ENCODE measurements at regions not wholly inside any gene's neighbourhood (a gene's known extent, or its start where the extent isn't known, plus 50 kb on each side); places are given as distances from the start of the nearest gene placed in this dataset.

- TF ChIP-seq, protein P1, sequence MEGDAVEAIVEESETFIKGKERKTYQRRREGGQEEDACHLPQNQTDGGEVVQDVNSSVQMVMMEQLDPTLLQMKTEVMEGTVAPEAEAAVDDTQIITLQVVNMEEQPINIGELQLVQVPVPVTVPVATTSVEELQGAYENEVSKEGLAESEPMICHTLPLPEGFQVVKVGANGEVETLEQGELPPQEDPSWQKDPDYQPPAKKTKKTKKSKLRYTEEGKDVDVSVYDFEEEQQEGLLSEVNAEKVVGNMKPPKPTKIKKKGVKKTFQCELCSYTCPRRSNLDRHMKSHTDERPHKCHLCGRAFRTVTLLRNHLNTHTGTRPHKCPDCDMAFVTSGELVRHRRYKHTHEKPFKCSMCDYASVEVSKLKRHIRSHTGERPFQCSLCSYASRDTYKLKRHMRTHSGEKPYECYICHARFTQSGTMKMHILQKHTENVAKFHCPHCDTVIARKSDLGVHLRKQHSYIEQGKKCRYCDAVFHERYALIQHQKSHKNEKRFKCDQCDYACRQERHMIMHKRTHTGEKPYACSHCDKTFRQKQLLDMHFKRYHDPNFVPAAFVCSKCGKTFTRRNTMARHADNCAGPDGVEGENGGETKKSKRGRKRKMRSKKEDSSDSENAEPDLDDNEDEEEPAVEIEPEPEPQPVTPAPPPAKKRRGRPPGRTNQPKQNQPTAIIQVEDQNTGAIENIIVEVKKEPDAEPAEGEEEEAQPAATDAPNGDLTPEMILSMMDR (IDR thresholded peaks at IDR 0.05) = no peak
- Histone ChIP-seq H3K27ac (no peak overlapping the region), H3K4me1 (peaks cover 2 to 40% (median 17%) of the 10 kb centered on the region in 9 donors), H3K9me3 (peaks cover 0 to 10% (median 5%) of the 10 kb centered on the region in 11 donors), H3K4me3 (no peak overlapping the region), H3K27me3 (no peaks in the 10 kb centered on the region), H3K36me3 (no peaks in the 10 kb centered on the region)
- DNase-seq = no peak
- no peak for ATAC-seq
- intact Hi-C loops (cut with DNase I) = loop anchor here in 1 of 10 donors (10.0 kb wide), 1 partner anchor 120 kb away; no protein-coding TSS in a partner anchor
- 73 to 75% methylated on average over 11 of the region's 11 CpGs for WGBS, 2 donors
Measured at GRCh38 chr21:32134441-32135130, 144.3 kb downstream of the MIS18A start.

DNA sequence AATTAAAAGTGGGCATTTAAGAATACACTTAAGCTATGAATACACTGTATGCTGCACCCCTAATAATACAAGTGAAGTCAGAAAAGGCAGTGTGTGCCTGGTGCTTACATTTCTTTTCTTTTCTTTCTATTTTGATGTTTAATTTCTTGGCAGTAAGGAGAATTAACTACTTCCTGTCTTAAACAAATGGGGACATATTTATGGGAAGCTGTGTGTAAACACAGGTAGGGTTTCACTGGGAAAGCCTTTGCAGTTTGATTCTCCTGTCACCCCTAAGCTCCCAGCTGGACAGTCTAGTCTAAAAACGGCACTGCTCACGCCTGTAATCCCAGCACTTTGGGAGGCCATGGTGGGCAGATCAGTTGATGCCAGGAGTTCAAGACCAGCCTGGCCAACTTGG is 146.0 kb downstream of the MIS18A start:
- WGBS, 2 donors = 79 to 88% methylated on average over 2 of the region's 2 CpGs
- peaks cover 0 to 22% (median 6%) of the 10 kb centered on the region in 11 donors for H3K9me3 ChIP-seq

GRCh38 chr21:32132409-32132808 is 146.4 kb downstream of the MIS18A start:
- intact Hi-C loops (cut with DNase I) = loop anchor here in 1 of 10 donors (10.0 kb wide), 1 partner anchor 122 kb away; no protein-coding TSS in a partner anchor
- WGBS, 2 donors = 82 to 87% methylated on average over 3 of the region's 3 CpGs

More for the DNA sequence above, 146.0 kb downstream of the MIS18A start:
- no peak for ATAC-seq
- no peak for DNase-seq
- intact Hi-C loops (cut with DNase I) = loop anchor here in 1 of 10 donors (10.0 kb wide), 1 partner anchor 122 kb away; no protein-coding TSS in a partner anchor
- no peaks in the 10 kb centered on the region for H3K27me3 ChIP-seq
- no peak overlapping the region for H3K4me3 ChIP-seq
- peaks cover 2 to 40% (median 17%) of the 10 kb centered on the region in 9 donors for H3K4me1 ChIP-seq
- no peaks in the 10 kb centered on the region for H3K36me3 ChIP-seq
- no peak overlapping the region for H3K27ac ChIP-seq
- TF ChIP-seq, protein P1 (IDR thresholded peaks at IDR 0.05) = no peak

DNA sequence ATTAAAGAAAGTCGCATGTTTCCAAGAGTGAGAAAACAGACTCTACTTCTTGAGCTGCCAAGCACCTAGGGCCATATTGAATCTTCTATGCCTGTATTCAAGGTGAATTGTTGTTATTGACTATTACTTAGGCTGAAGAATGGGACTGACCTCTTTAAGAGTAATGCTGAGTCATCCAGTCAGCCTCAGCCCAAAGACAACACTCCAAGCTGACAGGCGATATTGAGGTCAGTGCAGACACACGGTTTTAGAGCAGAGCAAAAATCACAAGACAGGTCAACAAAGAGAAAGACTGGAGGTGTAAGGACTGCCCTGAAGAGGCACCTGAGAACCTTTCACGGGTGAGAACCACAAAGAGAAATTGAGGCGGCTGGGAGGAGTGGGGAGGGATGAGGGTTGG is 146.9 kb downstream of the MIS18A start:
- TF ChIP-seq, protein P1 (IDR thresholded peaks at IDR 0.05) = no peak
- Histone ChIP-seq H3K36me3 (no peaks in the 10 kb centered on the region), H3K9me3 (peaks cover 0 to 15% (median 2%) of the 10 kb centered on the region in 11 donors), H3K27ac (peak overlapping the region in 3 of 10 donors; percentile 22 to 41 (median 25)), H3K4me3 (no peak overlapping the region), H3K4me1 (peaks cover 2 to 40% (median 17%) of the 10 kb centered on the region in 9 donors), H3K27me3 (no peaks in the 10 kb centered on the region)
- DNase-seq = no peak
- intact Hi-C loops (cut with DNase I) = loop anchor here in 1 of 10 donors (10.0 kb wide), 1 partner anchor 123 kb away; no protein-coding TSS in a partner anchor
- peak in 7 of 8 donors; percentile 49 to 84 (median 71) for ATAC-seq
- WGBS, 2 donors = 60 to 68% methylated on average over 5 of the region's 5 CpGs

More at GRCh38 chr21:32132409-32132808, 146.4 kb downstream of the MIS18A start:
- Histone ChIP-seq H3K9me3 (peaks cover 0 to 19% (median 6%) of the 10 kb centered on the region in 11 donors), H3K4me1 (peaks cover 2 to 40% (median 17%) of the 10 kb centered on the region in 9 donors), H3K4me3 (no peak overlapping the region), H3K27me3 (no peaks in the 10 kb centered on the region), H3K27ac (no peak overlapping the region), H3K36me3 (no peaks in the 10 kb centered on the region)
- no peak for ATAC-seq
- TF ChIP-seq, protein P1 (IDR thresholded peaks at IDR 0.05) = no peak
- DNase-seq = no peak
